A673 (cell line): ENCODE measurements at regions not wholly inside any gene's neighbourhood (a gene's known extent, or its start where the extent isn't known, plus 50 kb on each side); places are given as distances from the start of the nearest gene placed in this dataset.

Experiments
- BruUV-seq: library from RNA; stranded (reverse); fragments of 400-500 nt; replicated peaks from 2 replicates; lab custom pipeline; 2021; lab: Mats Ljungman, UMichigan
- CTCF ChIA-PET: fragments of 300-600 bp; sonication (Branson Sonifier 250); formaldehyde crosslinking; loops from one replicate; lab custom pipeline; 2022; ENCODE audit warnings: antibody characterized with exemption; lab: Charles Lee
- POLR2A ChIA-PET: fragments of 300-600 bp; sonication (Branson Sonifier 250); formaldehyde crosslinking; loops from one replicate; lab custom pipeline; 2022; ENCODE audit warnings: antibody characterized with exemption; ENCODE audit not compliant: low non-redundant PET; lab: Charles Lee
- DNase-seq: peaks from one replicate; pipeline ENCODE4 v3.0.0-alpha.2; 2015; ENCODE audit warnings: low spot score
- H3K27ac ChIP-seq: fragments of 200-600 bp; sonication (generic); 2 replicates; pipeline ENCODE4 v1.5.1; 2016; ENCODE audit warnings: mixed run types, low read depth, mild to moderate bottlenecking, mixed read lengths, antibody characterized with exemption, low read length; ENCODE audit not compliant: poor library complexity, severe bottlenecking
- H3K27me3 ChIP-seq: fragments of 200-600 bp; sonication (generic); replicated peaks from 2 replicates; pipeline ENCODE4 v1.6.1; 2017; ENCODE audit warnings: mixed run types, low read depth, mild to moderate bottlenecking, mixed read lengths, antibody characterized with exemption, low read length; ENCODE audit not compliant: insufficient read depth, poor library complexity
- H3K36me3 ChIP-seq: fragments of 200-600 bp; sonication (generic); 2 replicates; pipeline ENCODE4 v1.6.1; 2016; ENCODE audit warnings: mixed run types, mild to moderate bottlenecking, mixed read lengths, antibody characterized with exemption, low read length; ENCODE audit not compliant: insufficient read depth, poor library complexity, severe bottlenecking
- H3K4me1 ChIP-seq: fragments of 200-600 bp; sonication (generic); 2 replicates; pipeline ENCODE4 v1.6.1; 2017; ENCODE audit warnings: mixed run types, mild to moderate bottlenecking, mixed read lengths, antibody characterized with exemption, low read length; ENCODE audit not compliant: insufficient read depth, poor library complexity, severe bottlenecking
- H3K4me3 ChIP-seq: fragments of 200-600 bp; sonication (generic); 2 replicates; pipeline ENCODE4 v1.5.1; 2016; ENCODE audit warnings: low read depth, mixed run types, mild to moderate bottlenecking, mixed read lengths, low read length; ENCODE audit not compliant: poor library complexity, severe bottlenecking
- H3K9me3 ChIP-seq: fragments of 200-600 bp; sonication (generic); 2 replicates; pipeline ENCODE4 v1.6.1; 2016; ENCODE audit warnings: mixed run types, low read depth, mild to moderate bottlenecking, mixed read lengths, antibody characterized with exemption, low read length; ENCODE audit not compliant: poor library complexity, severe bottlenecking
- EZH2 ChIP-seq: fragments of 200-600 bp; sonication (generic); IDR thresholded peaks from 2 replicates; pipeline ENCODE4 v1.6.1; 2017; ENCODE audit warnings: borderline replicate concordance, low read depth, mild to moderate bottlenecking, mixed read lengths, antibody characterized with exemption, low read length; ENCODE audit not compliant: poor library complexity, severe bottlenecking
- intact Hi-C: fragments of 100-400 bp; cut with micrococcal nuclease; formaldehyde crosslinking; loops from one replicate; pipeline ENCODE4 v1.10.0; 2022; ENCODE audit not compliant: unreplicated experiment
- TF ChIP-seq, protein P1 (sequence below): fragments of 300-800, 200-600 bp; sonication (generic); conservative IDR thresholded peaks from 2 replicates; pipeline ENCODE4 v1.5.1; 2017; ENCODE audit warnings: low read depth, mild to moderate bottlenecking, antibody characterized with exemption, low read length, moderate library complexity, mixed read lengths

DNA sequence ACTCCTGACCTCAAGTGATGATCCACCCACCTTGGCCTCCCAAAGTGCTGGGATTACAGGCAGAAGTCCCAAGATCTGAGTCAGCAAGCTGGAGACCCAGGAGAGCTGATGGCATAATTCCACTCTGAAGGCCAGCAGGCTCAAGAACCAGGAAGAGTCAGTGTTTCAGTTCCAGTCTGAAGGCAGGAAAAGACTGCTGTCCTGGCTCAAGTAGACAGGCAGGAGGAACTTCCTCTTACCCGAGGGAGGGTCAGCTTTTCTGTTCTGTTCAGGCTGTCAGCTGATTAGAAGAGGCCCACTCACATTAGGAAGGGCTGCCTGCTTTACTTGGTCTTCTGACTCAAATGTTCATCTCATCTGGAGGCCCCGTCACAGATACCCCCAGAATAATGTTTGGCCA lies 206.0 kb upstream of the MYL2 start:
- TF ChIP-seq, protein P1, sequence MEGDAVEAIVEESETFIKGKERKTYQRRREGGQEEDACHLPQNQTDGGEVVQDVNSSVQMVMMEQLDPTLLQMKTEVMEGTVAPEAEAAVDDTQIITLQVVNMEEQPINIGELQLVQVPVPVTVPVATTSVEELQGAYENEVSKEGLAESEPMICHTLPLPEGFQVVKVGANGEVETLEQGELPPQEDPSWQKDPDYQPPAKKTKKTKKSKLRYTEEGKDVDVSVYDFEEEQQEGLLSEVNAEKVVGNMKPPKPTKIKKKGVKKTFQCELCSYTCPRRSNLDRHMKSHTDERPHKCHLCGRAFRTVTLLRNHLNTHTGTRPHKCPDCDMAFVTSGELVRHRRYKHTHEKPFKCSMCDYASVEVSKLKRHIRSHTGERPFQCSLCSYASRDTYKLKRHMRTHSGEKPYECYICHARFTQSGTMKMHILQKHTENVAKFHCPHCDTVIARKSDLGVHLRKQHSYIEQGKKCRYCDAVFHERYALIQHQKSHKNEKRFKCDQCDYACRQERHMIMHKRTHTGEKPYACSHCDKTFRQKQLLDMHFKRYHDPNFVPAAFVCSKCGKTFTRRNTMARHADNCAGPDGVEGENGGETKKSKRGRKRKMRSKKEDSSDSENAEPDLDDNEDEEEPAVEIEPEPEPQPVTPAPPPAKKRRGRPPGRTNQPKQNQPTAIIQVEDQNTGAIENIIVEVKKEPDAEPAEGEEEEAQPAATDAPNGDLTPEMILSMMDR: no peak
- no peak for TF ChIP-seq EZH2
- intact Hi-C loops: no loop called here
- Histone ChIP-seq H3K36me3 (no peaks in the 10 kb centered on the region), H3K4me3 (no peak overlapping the region), H3K9me3 (no peaks in the 10 kb centered on the region), H3K27ac (no peak overlapping the region), H3K4me1 (peaks cover 13% of the 10 kb centered on the region), H3K27me3 (no peaks in the 10 kb centered on the region)
- BruUV-seq: no TSS peak
- no peak for DNase-seq
- CTCF ChIA-PET: no interaction called here
- POLR2A ChIA-PET: no interaction called here

DNA sequence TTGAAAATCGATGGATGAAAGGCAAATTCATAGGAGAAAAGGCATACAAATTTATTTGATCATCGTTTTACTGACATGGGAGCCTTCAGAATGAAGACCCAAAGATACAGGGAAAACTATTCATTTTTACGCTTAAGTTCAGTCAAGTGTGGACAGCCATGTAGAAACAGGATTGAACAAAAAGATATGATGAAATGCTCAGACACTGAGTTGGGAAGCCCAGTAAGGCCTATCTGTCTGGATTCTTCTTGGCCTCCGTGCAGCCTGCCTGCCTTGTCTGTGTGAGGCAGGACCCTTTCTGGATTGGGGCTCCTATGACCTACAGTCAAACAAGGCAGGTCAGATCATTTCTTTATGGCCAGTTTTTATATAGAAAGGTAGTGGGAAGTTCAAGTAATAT lies 203.8 kb upstream of the MYL2 start:
- no peak for DNase-seq
- Histone ChIP-seq H3K36me3 (no peaks in the 10 kb centered on the region), H3K4me1 (peaks cover 23% of the 10 kb centered on the region), H3K4me3 (no peak overlapping the region), H3K27ac (no peak overlapping the region), H3K9me3 (no peaks in the 10 kb centered on the region), H3K27me3 (no peaks in the 10 kb centered on the region)
- intact Hi-C loops: no loop called here
- no peak for TF ChIP-seq EZH2
- TF ChIP-seq, protein P1: no peak
- ChIA-PET POLR2A (no interaction called here), CTCF (no interaction called here)
- no TSS peak for BruUV-seq

DNA sequence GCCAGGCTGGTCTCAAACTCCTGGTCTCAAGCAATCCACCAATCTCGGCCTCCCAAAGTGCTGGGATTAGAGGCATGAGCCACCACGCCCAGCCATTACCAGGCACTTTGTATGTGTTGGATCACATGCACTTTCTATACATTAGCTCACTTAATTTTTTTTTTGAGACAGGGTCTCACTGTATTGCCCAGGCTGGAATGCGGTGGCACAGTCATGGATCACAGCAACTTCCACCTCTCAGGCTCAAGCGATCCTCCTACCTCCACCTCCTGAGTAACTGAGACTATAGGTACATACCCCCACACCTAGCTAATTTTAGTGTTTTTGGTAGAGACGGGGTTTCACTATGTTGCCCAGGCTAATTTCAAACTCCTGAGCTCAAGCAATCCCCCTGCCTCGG lies 203.0 kb upstream of the MYL2 start:
- intact Hi-C loops: no loop called here
- ChIA-PET POLR2A (no interaction called here), CTCF (no interaction called here)
- no peaks in the 10 kb centered on the region for H3K36me3 ChIP-seq
- no peak overlapping the region for H3K4me3 ChIP-seq
- BruUV-seq: no TSS peak
- TF ChIP-seq, protein P1: no peak
- no peaks in the 10 kb centered on the region for H3K27me3 ChIP-seq
- no peak overlapping the region for H3K27ac ChIP-seq
- H3K9me3 ChIP-seq: no peaks in the 10 kb centered on the region
- H3K4me1 ChIP-seq: peaks cover 23% of the 10 kb centered on the region
- DNase-seq: no peak
